Small intestine (tissue), 7 donors: ENCODE measurements at regions not wholly inside any gene's neighbourhood (a gene's known extent, or its start where the extent isn't known, plus 50 kb on each side); places are given as distances from the start of the nearest gene placed in this dataset.

Source experiments
- DNase-seq, 2 donors: peaks; one replicate each; pipeline versions ENCODE4 v3.0.0 to v3.0.0-alpha.2; 2013
- FAIRE-seq: peaks from 2 replicates; lab custom pipeline; 2012; peaks lifted over from hg19 to GRCh38; lab: Jason Lieb, UNC
- H3K27ac ChIP-seq, 3 donors: one replicate each; pipeline ENCODE4 v1.5.1; 2013; ENCODE audit warnings: low read length in 2 of 3, mild to moderate bottlenecking in 2 of 3, control low read depth in 1 of 3, inconsistent platforms in 1 of 3, low read depth in 1 of 3, moderate library complexity in 1 of 3
- H3K27me3 ChIP-seq, 3 donors: one replicate each; pipeline ENCODE4 v1.6.1; 2013; ENCODE audit warnings: low read length in 3 of 3, inconsistent platforms in 1 of 3; ENCODE audit not compliant: control insufficient read depth in 3 of 3, insufficient read depth in 3 of 3
- H3K36me3 ChIP-seq, 3 donors: one replicate each; pipeline ENCODE4 v1.6.1; 2013; ENCODE audit warnings: low read length in 3 of 3, inconsistent platforms in 1 of 3, low read depth in 1 of 3, mild to moderate bottlenecking in 1 of 3, moderate library complexity in 1 of 3; ENCODE audit not compliant: control insufficient read depth in 3 of 3, insufficient read depth in 2 of 3
- H3K4me1 ChIP-seq, 3 donors: one replicate each; pipeline ENCODE4 v1.6.1; 2013; ENCODE audit warnings: low read length in 2 of 3, inconsistent platforms in 1 of 3, low read depth in 1 of 3, mild to moderate bottlenecking in 1 of 3, moderate library complexity in 1 of 3; ENCODE audit not compliant: control insufficient read depth in 3 of 3, insufficient read depth in 2 of 3
- H3K4me3 ChIP-seq, 3 donors: one replicate each; pipeline ENCODE4 v1.5.1; 2013; ENCODE audit warnings: low read length in 3 of 3, control low read depth in 1 of 3, inconsistent platforms in 1 of 3, low read depth in 1 of 3, mild to moderate bottlenecking in 1 of 3, moderate library complexity in 1 of 3
- H3K9me3 ChIP-seq, 2 donors: one replicate each; pipeline ENCODE4 v1.6.1; 2013; ENCODE audit warnings: low read depth in 1 of 2, low read length in 1 of 2; ENCODE audit not compliant: control insufficient read depth in 2 of 2, insufficient read depth in 1 of 2
- WGBS, 3 donors: extraction: QIAGEN DNeasy Blood & Tissue Kit; methylation state at CpG; one replicate each; pipeline ENCODE4 v1.1.7; 2013; 5-methylcytosine and 5-hydroxymethylcytosine counted together
- donor health status: healthy with polysubstance abuse.
- donor health status: control.
- donor health status: control.
- donor health status: Bipolar disorder and iron deficiency.
- donor health status: healthy.

DNA sequence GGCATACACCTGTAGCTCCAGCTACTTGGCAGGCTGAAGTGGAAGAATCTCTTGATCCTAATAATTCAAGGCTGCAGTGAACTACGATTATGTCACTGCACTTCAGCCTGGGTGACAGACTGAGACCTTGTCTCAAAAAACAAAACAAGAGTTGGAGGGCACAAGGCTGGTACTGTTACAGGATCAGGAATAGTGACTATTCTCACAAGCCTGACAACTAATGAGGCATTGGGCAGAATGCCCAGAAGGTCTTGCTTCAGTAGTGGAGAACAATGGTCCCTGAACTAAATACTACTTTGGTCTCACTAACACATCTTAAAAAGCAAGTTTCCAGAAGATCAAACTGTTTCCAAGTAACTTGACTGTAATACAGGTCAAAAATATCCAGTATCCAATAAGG is 182.9 kb upstream of the RFX3 start:
- FAIRE-seq = no peak
- H3K36me3 ChIP-seq = no peaks in the 10 kb centered on the region
- WGBS, 3 donors = 60 to 76% (median 74%) methylated on average over 1 of the region's 1 CpG

GRCh38 chr9:3704890-3705289 is 179.1 kb upstream of the RFX3 start:
- 46 to 68% (median 60%) methylated on average over 2 of the region's 2 CpGs for WGBS, 3 donors
- no peaks in the 10 kb centered on the region for H3K4me1 ChIP-seq
- no peaks in the 10 kb centered on the region for H3K36me3 ChIP-seq
- no peaks in the 10 kb centered on the region for H3K27me3 ChIP-seq
- H3K9me3 ChIP-seq = no peaks in the 10 kb centered on the region
- no peak overlapping the region for H3K4me3 ChIP-seq
- DNase-seq (no peak), FAIRE-seq (no peak)
- H3K27ac ChIP-seq = no peak overlapping the region

More for the DNA sequence above, 182.9 kb upstream of the RFX3 start:
- H3K27ac ChIP-seq = no peak overlapping the region
- no peak overlapping the region for H3K4me3 ChIP-seq
- DNase-seq = no peak
- no peaks in the 10 kb centered on the region for H3K9me3 ChIP-seq
- H3K27me3 ChIP-seq = no peaks in the 10 kb centered on the region
- H3K4me1 ChIP-seq = no peaks in the 10 kb centered on the region

DNA sequence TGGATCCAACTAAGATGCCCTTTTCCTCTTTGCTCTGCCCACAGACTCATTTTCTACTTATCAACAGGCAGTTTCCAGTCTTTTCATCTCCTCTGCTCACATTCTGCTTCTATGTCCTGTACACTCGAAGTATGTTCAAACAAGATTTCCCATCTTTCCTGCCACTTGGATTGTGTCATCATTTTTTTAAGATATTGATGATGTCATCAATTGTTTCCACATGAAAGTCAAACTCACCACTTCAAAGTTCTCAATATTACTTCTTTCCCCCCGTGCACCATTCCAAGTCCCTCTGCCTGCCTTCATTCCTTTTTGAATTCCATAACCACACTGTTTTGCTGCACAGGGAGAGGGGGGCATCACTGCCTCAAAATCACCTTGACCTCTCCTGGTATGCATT is 175.0 kb upstream of the RFX3 start:
- DNase-seq (no peak), FAIRE-seq (no peak)
- Histone ChIP-seq H3K27ac (no peak overlapping the region), H3K36me3 (no peaks in the 10 kb centered on the region), H3K4me3 (no peak overlapping the region), H3K27me3 (peaks cover 0 to 3% (median 0%) of the 10 kb centered on the region in 3 donors), H3K9me3 (no peaks in the 10 kb centered on the region), H3K4me1 (no peaks in the 10 kb centered on the region)
- 58 to 75% (median 71%) methylated on average over 2 of the region's 2 CpGs for WGBS, 3 donors

- DNase-seq (no peak), FAIRE-seq (no peak)
Measured at GRCh38 chr9:3699883-3700282, 174.1 kb upstream of the RFX3 start.

GRCh38 chr9:3698531-3698930 is 172.7 kb upstream of the RFX3 start:
- WGBS, 3 donors = 69 to 76% (median 69%) methylated on average over 3 of the region's 3 CpGs
- no peaks in the 10 kb centered on the region for H3K36me3 ChIP-seq
- no peak overlapping the region for H3K27ac ChIP-seq
- H3K4me3 ChIP-seq = no peak overlapping the region
- no peak for DNase-seq
- FAIRE-seq = no peak
- no peaks in the 10 kb centered on the region for H3K4me1 ChIP-seq
- peaks cover 0 to 3% (median 0%) of the 10 kb centered on the region in 3 donors for H3K27me3 ChIP-seq
- H3K9me3 ChIP-seq = no peaks in the 10 kb centered on the region

More at GRCh38 chr9:3699883-3700282, 174.1 kb upstream of the RFX3 start:
- Histone ChIP-seq H3K36me3 (no peaks in the 10 kb centered on the region), H3K27me3 (peaks cover 0 to 3% (median 0%) of the 10 kb centered on the region in 3 donors), H3K27ac (no peak overlapping the region), H3K4me1 (no peaks in the 10 kb centered on the region), H3K4me3 (no peak overlapping the region), H3K9me3 (no peaks in the 10 kb centered on the region)
- 28 to 66% (median 53%) methylated on average over 3 of the region's 3 CpGs for WGBS, 3 donors

- no peak for DNase-seq
- FAIRE-seq = no peak
- Histone ChIP-seq H3K36me3 (no peaks in the 10 kb centered on the region), H3K4me3 (no peak overlapping the region), H3K27ac (no peak overlapping the region), H3K27me3 (peaks cover 0 to 3% (median 0%) of the 10 kb centered on the region in 3 donors), H3K9me3 (no peaks in the 10 kb centered on the region), H3K4me1 (no peaks in the 10 kb centered on the region)
- whole genome bisulfite sequencing, 3 donors = 71 to 81% (median 78%) methylated on average over 3 of the region's 3 CpGs
Measured at GRCh38 chr9:3698076-3698475, 172.3 kb upstream of the RFX3 start.

- Histone ChIP-seq H3K4me3 (no peak overlapping the region), H3K36me3 (no peaks in the 10 kb centered on the region), H3K27me3 (peaks cover 0 to 3% (median 0%) of the 10 kb centered on the region in 3 donors), H3K4me1 (no peaks in the 10 kb centered on the region), H3K9me3 (no peaks in the 10 kb centered on the region), H3K27ac (no peak overlapping the region)
- 30 to 32% (median 32%) methylated on average over 2 of the region's 2 CpGs for WGBS, 3 donors
- DNase-seq (no peak), FAIRE-seq (no peak)
Measured at GRCh38 chr9:3696368-3696767, 170.6 kb upstream of the RFX3 start.

DNA sequence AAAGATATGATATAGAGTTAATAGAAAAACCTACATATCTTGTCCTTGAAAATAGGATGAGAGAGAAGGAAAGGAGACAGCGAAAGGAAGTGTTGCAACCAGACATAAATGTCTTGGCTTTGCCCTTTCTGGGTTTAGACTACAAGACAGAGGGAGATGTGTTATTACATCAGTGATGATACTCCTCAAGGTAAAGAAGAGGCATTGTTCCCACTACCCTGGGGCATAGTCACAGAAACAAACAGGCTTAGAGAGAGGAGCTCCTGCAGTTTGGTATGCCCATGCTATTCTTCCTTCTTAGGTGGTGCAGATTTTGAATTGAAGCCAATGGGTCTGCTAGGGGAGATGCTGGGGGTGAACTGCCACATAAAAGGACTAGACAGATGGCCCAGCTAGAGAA is 166.8 kb upstream of the RFX3 start:
- 93 to 96% (median 93%) methylated on average over 1 of the region's 1 CpG for WGBS, 3 donors

GRCh38 chr9:3689555-3689954 is 163.8 kb upstream of the RFX3 start:
- Histone ChIP-seq H3K4me1 (no peaks in the 10 kb centered on the region), H3K9me3 (no peaks in the 10 kb centered on the region), H3K36me3 (no peaks in the 10 kb centered on the region), H3K4me3 (no peak overlapping the region), H3K27me3 (no peaks in the 10 kb centered on the region), H3K27ac (no peak overlapping the region)
- DNase-seq = no peak
- FAIRE-seq = no peak
- 74 to 85% (median 76%) methylated on average over 4 of the region's 4 CpGs for WGBS, 3 donors

More for the DNA sequence above, 166.8 kb upstream of the RFX3 start:
- FAIRE-seq = no peak
- Histone ChIP-seq H3K27ac (no peak overlapping the region), H3K36me3 (no peaks in the 10 kb centered on the region), H3K9me3 (no peaks in the 10 kb centered on the region), H3K4me3 (no peak overlapping the region), H3K4me1 (no peaks in the 10 kb centered on the region), H3K27me3 (peaks cover 0 to 3% (median 0%) of the 10 kb centered on the region in 3 donors)
- no peak for DNase-seq
